NCI-H345 (cell line): ENCODE measurements at regions not wholly inside any gene's neighbourhood (a gene's known extent, or its start where the extent isn't known, plus 50 kb on each side); places are given as distances from the start of the nearest gene placed in this dataset.
"Not testable (repeated sequence)": the region's sequence is repeated elsewhere in the genome, so short reads cannot be mapped to it uniquely, and the experiment has no call there.

Experiments
- DNase-seq: peaks from one replicate; lab custom pipeline; 2025; lab: John Stamatoyannopoulos, UW

GRCh38 chr4:15163284-15163645 is 161.0 kb downstream of the CPEB2 start:
- DNase-seq: no peak

GRCh38 chr4:15164571-15164970 is 162.3 kb downstream of the CPEB2 start:
- DNase-seq: no peak

- no peak for DNase-seq
Observed at GRCh38 chr4:15167743-15168142, 165.5 kb downstream of the CPEB2 start.

GRCh38 chr4:15168759-15169158 is 166.5 kb downstream of the CPEB2 start:
- no peak for DNase-seq

GRCh38 chr4:15171725-15172124 is 169.4 kb downstream of the CPEB2 start:
- no peak for DNase-seq

- no peak for DNase-seq
Observed at GRCh38 chr4:15173251-15173650, 171.0 kb downstream of the CPEB2 start.

- DNase-seq: not testable (repeated sequence)
Observed at GRCh38 chr4:15174168-15174567, 171.9 kb downstream of the CPEB2 start.

- DNase-seq: not testable (repeated sequence)
Observed at GRCh38 chr4:15179842-15180241, 177.6 kb downstream of the CPEB2 start.

- no peak for DNase-seq
Observed at GRCh38 chr4:15182600-15183220, 180.4 kb downstream of the CPEB2 start.

GRCh38 chr4:15186149-15186548 is 183.9 kb downstream of the CPEB2 start:
- DNase-seq: peak; percentile 2

- DNase-seq: no peak
Observed at GRCh38 chr4:15186806-15187205, 184.5 kb downstream of the CPEB2 start.

GRCh38 chr4:15188605-15189539 is 186.6 kb downstream of the CPEB2 start:
- no peak for DNase-seq

- DNase-seq: no peak
Observed at GRCh38 chr4:15194520-15194919, 192.2 kb downstream of the CPEB2 start.

- no peak for DNase-seq
Observed at GRCh38 chr4:15197005-15197404, 194.7 kb downstream of the CPEB2 start.

GRCh38 chr4:15198070-15198727 is 195.9 kb downstream of the CPEB2 start:
- DNase-seq: no peak

- DNase-seq: no peak
Observed at GRCh38 chr4:15201782-15202181, 199.5 kb downstream of the CPEB2 start.

GRCh38 chr4:15202481-15202880 is 200.2 kb downstream of the CPEB2 start:
- DNase-seq: no peak

- not testable (repeated sequence) for DNase-seq
Observed at GRCh38 chr4:15206526-15206925, 204.2 kb downstream of the CPEB2 start.

- DNase-seq: no peak
Observed at GRCh38 chr4:15213302-15213970, 211.2 kb downstream of the CPEB2 start.

GRCh38 chr4:15215109-15215508 is 212.7 kb upstream of the C1QTNF7 start:
- no peak for DNase-seq

- DNase-seq: no peak
Observed at GRCh38 chr4:15226203-15226602, 201.6 kb upstream of the C1QTNF7 start.
